Bronchial epithelial cell (primary cell): ENCODE measurements at regions not wholly inside any gene's neighbourhood (a gene's known extent, or its start where the extent isn't known, plus 50 kb on each side); places are given as distances from the start of the nearest gene placed in this dataset.

Experiments used
- DNase-seq: peaks from one replicate; pipeline ENCODE4 v3.0.0-alpha.2; 2010; ENCODE audit warnings: low read depth
- FAIRE-seq: peaks from 2 replicates; lab custom pipeline; 2011; peaks lifted over from hg19 to GRCh38; lab: Jason Lieb, UNC
- H3K27me3 ChIP-seq: 2 replicates; pipeline ENCODE4 v1.5.1; 2011; ENCODE audit warnings: low read length; ENCODE audit not compliant: control insufficient read depth, insufficient read depth
- H3K36me3 ChIP-seq: 2 replicates; pipeline ENCODE4 v1.5.1; 2011; ENCODE audit warnings: low read length; ENCODE audit not compliant: control insufficient read depth, insufficient read depth
- H3K4me3 ChIP-seq: 2 replicates; pipeline ENCODE4 v1.5.1; 2011; ENCODE audit warnings: mild to moderate bottlenecking, low read depth, low read length, control low read depth
- TF ChIP-seq, protein P1 (sequence below): IDR thresholded peaks from 2 replicates; pipeline ENCODE4 v1.5.1; 2011; ENCODE audit warnings: mild to moderate bottlenecking, moderate library complexity, low read length, control low read depth, inconsistent platforms; ENCODE audit not compliant: insufficient read depth, severe bottlenecking

DNA sequence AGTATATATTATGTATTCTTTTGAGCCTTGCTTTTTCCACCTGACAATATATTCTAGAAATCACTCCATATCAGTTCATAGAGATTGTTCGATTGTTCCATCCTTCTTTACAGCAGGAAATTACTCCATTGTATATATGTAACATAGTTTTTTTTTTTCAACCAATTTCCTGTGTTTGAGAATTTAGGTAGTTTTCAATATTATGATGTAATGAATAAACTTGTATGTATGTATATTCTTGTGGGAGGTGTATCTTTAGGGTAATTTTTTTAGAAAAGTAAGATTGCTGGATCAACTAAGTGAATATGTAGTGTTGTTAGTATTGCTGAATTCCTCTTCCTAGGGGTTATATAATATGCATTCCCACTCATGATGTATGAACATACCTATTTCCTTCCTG is 165.9 kb upstream of the PITX1 start:
- no peaks in the 10 kb centered on the region for H3K27me3 ChIP-seq
- FAIRE-seq (no peak), DNase-seq (no peak)
- TF ChIP-seq, protein P1, sequence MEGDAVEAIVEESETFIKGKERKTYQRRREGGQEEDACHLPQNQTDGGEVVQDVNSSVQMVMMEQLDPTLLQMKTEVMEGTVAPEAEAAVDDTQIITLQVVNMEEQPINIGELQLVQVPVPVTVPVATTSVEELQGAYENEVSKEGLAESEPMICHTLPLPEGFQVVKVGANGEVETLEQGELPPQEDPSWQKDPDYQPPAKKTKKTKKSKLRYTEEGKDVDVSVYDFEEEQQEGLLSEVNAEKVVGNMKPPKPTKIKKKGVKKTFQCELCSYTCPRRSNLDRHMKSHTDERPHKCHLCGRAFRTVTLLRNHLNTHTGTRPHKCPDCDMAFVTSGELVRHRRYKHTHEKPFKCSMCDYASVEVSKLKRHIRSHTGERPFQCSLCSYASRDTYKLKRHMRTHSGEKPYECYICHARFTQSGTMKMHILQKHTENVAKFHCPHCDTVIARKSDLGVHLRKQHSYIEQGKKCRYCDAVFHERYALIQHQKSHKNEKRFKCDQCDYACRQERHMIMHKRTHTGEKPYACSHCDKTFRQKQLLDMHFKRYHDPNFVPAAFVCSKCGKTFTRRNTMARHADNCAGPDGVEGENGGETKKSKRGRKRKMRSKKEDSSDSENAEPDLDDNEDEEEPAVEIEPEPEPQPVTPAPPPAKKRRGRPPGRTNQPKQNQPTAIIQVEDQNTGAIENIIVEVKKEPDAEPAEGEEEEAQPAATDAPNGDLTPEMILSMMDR = no peak
- H3K36me3 ChIP-seq = no peaks in the 10 kb centered on the region
- H3K4me3 ChIP-seq = no peak overlapping the region

DNA sequence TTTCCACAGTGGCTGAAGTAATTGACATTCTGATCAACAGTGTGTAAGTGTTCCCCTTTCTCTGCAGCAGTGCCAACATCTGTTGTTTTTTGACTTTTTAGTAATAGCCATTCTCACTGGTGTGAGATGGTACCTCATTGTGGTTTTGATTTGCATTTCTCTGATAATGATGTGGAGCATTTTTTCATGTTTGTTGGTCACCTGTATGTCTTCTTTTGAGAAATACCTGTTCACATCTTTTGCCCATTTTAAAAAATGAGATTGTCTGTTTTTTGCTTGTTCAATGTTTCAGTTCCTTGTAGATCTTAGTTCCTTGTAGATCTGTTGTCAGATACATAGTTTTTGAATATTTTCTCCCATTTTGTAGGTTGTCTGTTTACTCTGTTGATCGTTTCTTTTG is 162.5 kb upstream of the PITX1 start:
- H3K27me3 ChIP-seq = no peaks in the 10 kb centered on the region
- no peak overlapping the region for H3K4me3 ChIP-seq
- DNase-seq (no peak), FAIRE-seq (no peak)
- H3K36me3 ChIP-seq = no peaks in the 10 kb centered on the region
- TF ChIP-seq, protein P1 = no peak

DNA sequence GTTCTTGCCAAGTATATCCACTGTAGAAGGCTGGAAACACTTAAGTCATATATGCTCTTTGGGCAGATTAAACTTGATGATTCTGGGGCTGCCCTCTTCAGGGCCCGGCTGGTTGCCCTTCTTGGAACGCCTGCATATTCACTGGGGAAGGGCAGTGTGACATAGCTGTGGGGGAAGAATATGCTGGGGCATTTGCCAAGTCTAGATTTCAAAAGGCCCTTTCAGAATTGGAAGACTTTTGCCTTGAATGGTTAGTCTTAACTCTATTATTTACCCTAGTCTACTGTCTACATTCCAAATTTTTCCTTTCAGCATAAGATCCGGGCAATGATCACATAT is 161.2 kb upstream of the PITX1 start:
- DNase-seq (no peak), FAIRE-seq (no peak)
- TF ChIP-seq, protein P1 = no peak
- H3K27me3 ChIP-seq = no peaks in the 10 kb centered on the region
- no peak overlapping the region for H3K4me3 ChIP-seq
- no peaks in the 10 kb centered on the region for H3K36me3 ChIP-seq

DNA sequence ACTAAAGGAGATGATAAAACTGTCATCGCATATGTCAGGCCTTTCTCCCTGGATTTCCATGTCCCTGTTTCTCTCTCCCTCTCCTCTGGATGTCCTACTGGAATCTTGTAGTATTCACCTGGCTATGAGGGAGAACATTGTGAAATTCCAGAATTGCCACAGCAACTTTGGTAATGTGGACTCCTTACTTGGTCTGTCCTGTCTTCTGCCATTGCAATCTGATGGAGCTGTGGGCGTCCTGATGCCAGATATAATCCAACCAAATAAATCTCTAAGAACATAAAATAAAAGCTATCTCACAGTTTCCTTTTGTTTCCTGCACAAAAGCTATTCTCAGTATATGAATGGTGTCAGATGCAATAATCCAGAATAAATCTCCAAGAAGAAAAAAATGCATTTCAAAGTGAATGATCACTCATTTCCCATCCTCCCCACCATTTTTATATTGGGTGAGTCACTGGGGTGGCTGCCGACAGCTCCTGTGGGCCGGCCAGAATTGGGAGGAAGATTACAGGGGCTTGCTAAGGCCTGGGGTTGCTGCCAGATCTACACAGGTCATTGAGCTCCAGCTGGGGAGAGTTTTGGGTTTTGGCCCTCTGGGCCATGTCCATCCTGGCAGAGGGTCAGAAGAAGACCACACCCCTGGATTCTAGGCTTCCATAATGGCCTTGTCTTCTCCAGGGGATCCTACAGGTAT is 160.7 kb upstream of the PITX1 start:
- TF ChIP-seq, protein P1 = no peak
- Histone ChIP-seq H3K4me3 (no peak overlapping the region), H3K27me3 (no peaks in the 10 kb centered on the region), H3K36me3 (no peaks in the 10 kb centered on the region)
- DNase-seq = no peak
- FAIRE-seq = no peak

DNA sequence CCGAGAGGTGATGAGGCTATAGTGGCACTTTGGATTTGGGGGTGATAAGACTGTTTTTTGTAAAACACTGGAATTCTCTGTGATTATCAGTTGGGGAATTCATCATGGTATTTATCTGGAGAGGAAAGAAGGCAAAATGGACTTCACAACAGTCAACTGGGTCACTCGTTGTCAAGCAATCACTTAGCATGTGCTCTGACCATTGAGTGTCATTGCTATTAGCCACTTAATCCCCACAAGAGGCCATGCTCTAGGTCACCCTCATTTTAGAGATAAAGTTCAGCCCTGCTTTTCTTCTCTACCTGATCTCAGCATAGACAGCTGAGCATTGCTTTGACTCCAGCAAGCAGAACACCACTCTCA is 160.1 kb upstream of the PITX1 start:
- Histone ChIP-seq H3K36me3 (no peaks in the 10 kb centered on the region), H3K27me3 (no peaks in the 10 kb centered on the region), H3K4me3 (no peak overlapping the region)
- TF ChIP-seq, protein P1 = no peak
- no peak for FAIRE-seq
- no peak for DNase-seq
